HEK293 (cell line): ENCODE measurements at regions not wholly inside any gene's neighbourhood (a gene's known extent, or its start where the extent isn't known, plus 50 kb on each side); places are given as distances from the start of the nearest gene placed in this dataset.
A peak's percentile ranks its signal among the peaks of the same experiment; 100 is the strongest.

Experiments
- CTCF ChIA-PET: fragments of 350-600 bp; formaldehyde crosslinking; extraction: SDS; loops from one replicate; lab custom pipeline; 2021; ENCODE audit warnings: antibody characterized with exemption; lab: Yijun Ruan, JAX
- POLR2A ChIA-PET: fragments of 300-600 bp; formaldehyde crosslinking; extraction: SDS; loops from one replicate; lab custom pipeline; 2020; ENCODE audit warnings: antibody characterized with exemption, inconsistent platforms; lab: Yijun Ruan, JAX
- H3K27ac ChIP-seq: fragments of 200-500 bp; sonication (Bioruptor generic); 2 replicates; pipeline ENCODE4 v1.5.1; 2014; ENCODE audit warnings: low read depth, low read length, control low read depth, inconsistent platforms; ENCODE audit errors: extremely low read depth
- H3K36me3 ChIP-seq, 2 experiments: fragments of 200-500 bp in 1 of 2; sonication (Bioruptor generic) in 1 of 2; 1 replicate in 1 of 2; 2 replicates in 1 of 2; pipeline ENCODE4 v1.5.1; 2014 to 2017; ENCODE audit warnings: inconsistent platforms in 2 of 2, low read length in 2 of 2; ENCODE audit not compliant: control insufficient read depth in 2 of 2, insufficient read depth in 1 of 2
- H3K4me1 ChIP-seq: fragments of 200-500 bp; sonication (Bioruptor generic); 2 replicates; pipeline ENCODE4 v1.5.1; 2014; ENCODE audit warnings: mild to moderate bottlenecking, low read length, inconsistent platforms; ENCODE audit not compliant: control insufficient read depth, insufficient read depth
- H3K4me3 ChIP-seq: 2 replicates; pipeline ENCODE4 v1.5.1; 2011; ENCODE audit warnings: low read depth, mild to moderate bottlenecking, control low read depth, low read length, moderate library complexity
- H3K9me3 ChIP-seq: fragments of 200-500 bp; sonication (Bioruptor generic); 2 replicates; pipeline ENCODE4 v1.5.1; 2014; ENCODE audit warnings: low read depth, low read length, inconsistent platforms; ENCODE audit not compliant: control insufficient read depth, insufficient read depth
- ATF2 ChIP-seq: fragments of 450-650 bp; formaldehyde crosslinking; IDR thresholded peaks from 2 replicates; pipeline ENCODE4 v1.5.1; 2016; ENCODE audit warnings: missing biosample characterization, missing genetic modification characterization, low read depth
- BCL6B ChIP-seq: fragments of 450-650 bp; formaldehyde crosslinking; IDR thresholded peaks from 2 replicates; pipeline ENCODE4 v1.5.1; 2017; ENCODE audit warnings: missing biosample characterization, missing genetic modification characterization
- CTCF ChIP-seq: fragments of 450-650 bp; formaldehyde crosslinking; IDR thresholded peaks from 2 replicates; pipeline ENCODE4 v1.5.1; 2016; ENCODE audit warnings: missing biosample characterization, missing genetic modification characterization
- ELK4 ChIP-seq: IDR thresholded peaks from 2 replicates; pipeline ENCODE4 v1.6.1; 2011; ENCODE audit warnings: mild to moderate bottlenecking, low read depth, low read length, borderline replicate concordance
- PRDM2 ChIP-seq: fragments of 450-650 bp; formaldehyde crosslinking; IDR thresholded peaks from 2 replicates; pipeline ENCODE4 v1.5.1; 2016; ENCODE audit warnings: missing biosample characterization, missing genetic modification characterization, borderline replicate concordance
- TRIM28 ChIP-seq: IDR thresholded peaks from 2 replicates; pipeline ENCODE4 v1.6.1; 2011; ENCODE audit warnings: low read length, control low read depth, borderline replicate concordance
- WT1 ChIP-seq: fragments of 450-650 bp; formaldehyde crosslinking; IDR thresholded peaks from 2 replicates; pipeline ENCODE4 v1.5.1; 2016; ENCODE audit warnings: missing biosample characterization, missing genetic modification characterization
- ZBTB21 ChIP-seq: fragments of 450-650 bp; formaldehyde crosslinking; IDR thresholded peaks from 2 replicates; pipeline ENCODE4 v1.5.1; 2017; ENCODE audit warnings: missing biosample characterization, missing genetic modification characterization
- ZNF121 ChIP-seq: fragments of 450-650 bp; formaldehyde crosslinking; IDR thresholded peaks from 2 replicates; pipeline ENCODE4 v1.5.1; 2016; ENCODE audit warnings: missing biosample characterization, missing genetic modification characterization
- ZNF280D ChIP-seq: fragments of 450-650 bp; formaldehyde crosslinking; IDR thresholded peaks from 2 replicates; pipeline ENCODE4 v1.5.1; 2016; ENCODE audit warnings: missing biosample characterization, missing genetic modification characterization
- ZNF350 ChIP-seq: fragments of 450-650 bp; formaldehyde crosslinking; IDR thresholded peaks from 2 replicates; pipeline ENCODE4 v1.5.0; 2017; ENCODE audit warnings: missing biosample characterization, mild to moderate bottlenecking, missing genetic modification characterization
- ZNF548 ChIP-seq: fragments of 450-650 bp; formaldehyde crosslinking; IDR thresholded peaks from 2 replicates; pipeline ENCODE4 v1.5.1; 2016; ENCODE audit warnings: missing biosample characterization, missing genetic modification characterization
- ZNF571 ChIP-seq: fragments of 450-650 bp; formaldehyde crosslinking; IDR thresholded peaks from 2 replicates; pipeline ENCODE4 v1.5.0; 2017; ENCODE audit warnings: missing biosample characterization, missing genetic modification characterization
- ZNF776 ChIP-seq: fragments of 450-650 bp; formaldehyde crosslinking; IDR thresholded peaks from 2 replicates; pipeline ENCODE4 v1.5.0; 2017; ENCODE audit warnings: missing biosample characterization, missing genetic modification characterization, borderline replicate concordance

- no peak overlapping the region for H3K27ac ChIP-seq
- ChIA-PET POLR2A (no interaction called here), CTCF (no interaction called here)
- no peaks in the 10 kb centered on the region for H3K9me3 ChIP-seq
- no peaks in the 10 kb centered on the region for H3K36me3 ChIP-seq
- H3K4me1 ChIP-seq = no peaks in the 10 kb centered on the region
- TF ChIP-seq ZNF350 (tag by site-specific recombination) = no peak
- no peak for TF ChIP-seq ATF2 (tag by site-specific recombination)
- TF ChIP-seq ZNF548 (tag by site-specific recombination) = no peak
- no peak overlapping the region for H3K4me3 ChIP-seq
Observed at GRCh38 chr7:133186060-133186459, 66.8 kb upstream of the EXOC4 start.

- Histone ChIP-seq H3K27ac (no peak overlapping the region), H3K9me3 (no peaks in the 10 kb centered on the region), H3K36me3 (no peaks in the 10 kb centered on the region), H3K4me1 (no peaks in the 10 kb centered on the region), H3K4me3 (no peak overlapping the region)
- POLR2A ChIA-PET = no interaction called here
- TF ChIP-seq ZNF121 (tag by site-specific recombination) (peak; percentile 63; the same call in 1 of the 2 replicates), ZNF776 (tag by site-specific recombination) (no peak)
- CTCF ChIA-PET = no interaction called here
Observed at GRCh38 chr7:133190172-133190528, 62.7 kb upstream of the EXOC4 start.

GRCh38 chr7:133190650-133191049 lies 62.2 kb upstream of the EXOC4 start:
- H3K36me3 ChIP-seq = no peaks in the 10 kb centered on the region
- no peak overlapping the region for H3K27ac ChIP-seq
- H3K4me3 ChIP-seq = no peak overlapping the region
- ChIA-PET POLR2A (no interaction called here), CTCF (no interaction called here)
- H3K4me1 ChIP-seq = no peaks in the 10 kb centered on the region
- TF ChIP-seq PRDM2 (tag by site-specific recombination) = no peak
- TF ChIP-seq ZBTB21 (tag by site-specific recombination) = no peak
- TF ChIP-seq ZNF571 (tag by site-specific recombination) = no peak
- no peak for TF ChIP-seq WT1 (tag by site-specific recombination)
- no peak for TF ChIP-seq CTCF (tag by site-specific recombination)
- no peak for TF ChIP-seq ELK4
- no peak for TF ChIP-seq TRIM28
- 0 out of 2 replicates have a peak, but pooled peaks have one; percentile 34 for TF ChIP-seq BCL6B (tag by site-specific recombination)
- no peak for TF ChIP-seq ZNF280D
- H3K9me3 ChIP-seq = no peaks in the 10 kb centered on the region
